ENCODE measurements at regions not wholly inside any gene's neighbourhood (a gene's known extent, or its start where the extent isn't known, plus 50 kb on each side); places are given as distances from the start of the nearest gene placed in this dataset.

- WGBS, 2 donors = 61 to 76% methylated on average over 4 of the region's 4 CpGs
- no peak for ATAC-seq (ENCODE audit: low FRiP score in 2 of 2)
- H3K4me3 ChIP-seq = no peak overlapping the region
- H3K27me3 ChIP-seq = no peaks in the 10 kb centered on the region
- H3K4me1 ChIP-seq = no peaks in the 10 kb centered on the region
- DNase-seq = no peak
- TF ChIP-seq CTCF (IDR thresholded peaks at IDR 0.05) (no peak), POLR2AphosphoS5 (IDR thresholded peaks at IDR 0.05) (no peak), EP300 (IDR thresholded peaks at IDR 0.05) (no peak), POLR2A (IDR thresholded peaks at IDR 0.05) (no peak)
- H3K9me3 ChIP-seq = peaks cover 0 to 14% (median 3%) of the 10 kb centered on the region in 4 donors
- H3K27ac ChIP-seq = no peak overlapping the region
- no peaks in the 10 kb centered on the region for H3K36me3 ChIP-seq
Measured at GRCh38 chr5:54927097-54927746, 58.2 kb downstream of the ESM1 start.

- Histone ChIP-seq H3K4me1 (no peaks in the 10 kb centered on the region), H3K27me3 (no peaks in the 10 kb centered on the region), H3K4me3 (no peak overlapping the region), H3K36me3 (no peaks in the 10 kb centered on the region), H3K27ac (no peak overlapping the region), H3K9me3 (peaks cover 0 to 14% (median 3%) of the 10 kb centered on the region in 4 donors)
- no peak for TF ChIP-seq CTCF (IDR thresholded peaks at IDR 0.05)
- TF ChIP-seq EP300 (IDR thresholded peaks at IDR 0.05) = no peak
- TF ChIP-seq POLR2A (IDR thresholded peaks at IDR 0.05) = no peak
- no peak for TF ChIP-seq POLR2AphosphoS5 (IDR thresholded peaks at IDR 0.05)
- DNase-seq (no peak), ATAC-seq (ENCODE audit: low FRiP score in 2 of 2) (no peak)
Measured at GRCh38 chr5:54924487-54924886, 60.9 kb downstream of the ESM1 start.

GRCh38 chr5:54917323-54917722 is 68.1 kb downstream of the ESM1 start:
- TF ChIP-seq POLR2AphosphoS5 (IDR thresholded peaks at IDR 0.05) = no peak
- no peak for TF ChIP-seq CTCF (IDR thresholded peaks at IDR 0.05)
- no peak for TF ChIP-seq EP300 (IDR thresholded peaks at IDR 0.05)
- TF ChIP-seq POLR2A (IDR thresholded peaks at IDR 0.05) = no peak
- no peak for DNase-seq
- H3K36me3 ChIP-seq = no peaks in the 10 kb centered on the region
- ATAC-seq (ENCODE audit: low FRiP score in 2 of 2) = no peak
- H3K9me3 ChIP-seq = no peaks in the 10 kb centered on the region
- no peak overlapping the region for H3K4me3 ChIP-seq
- no peaks in the 10 kb centered on the region for H3K4me1 ChIP-seq
- H3K27ac ChIP-seq = no peak overlapping the region
- H3K27me3 ChIP-seq = no peaks in the 10 kb centered on the region

GRCh38 chr5:54915466-54916027 is 69.8 kb downstream of the ESM1 start:
- no peak for DNase-seq
- Histone ChIP-seq H3K9me3 (no peaks in the 10 kb centered on the region), H3K4me1 (no peaks in the 10 kb centered on the region), H3K36me3 (no peaks in the 10 kb centered on the region), H3K27ac (no peak overlapping the region), H3K27me3 (no peaks in the 10 kb centered on the region), H3K4me3 (no peak overlapping the region)
- no peak for TF ChIP-seq CTCF (IDR thresholded peaks at IDR 0.05)
- no peak for TF ChIP-seq EP300 (IDR thresholded peaks at IDR 0.05)
- no peak for TF ChIP-seq POLR2A (IDR thresholded peaks at IDR 0.05)
- no peak for TF ChIP-seq POLR2AphosphoS5 (IDR thresholded peaks at IDR 0.05)
- no peak for ATAC-seq (ENCODE audit: low FRiP score in 2 of 2)
- 49 to 59% methylated on average over 3 of the region's 3 CpGs for WGBS, 2 donors

GRCh38 chr5:54912021-54912420 is 73.4 kb downstream of the ESM1 start:
- no peak for ATAC-seq (ENCODE audit: low FRiP score in 2 of 2)

More at GRCh38 chr5:54912021-54912420, 73.4 kb downstream of the ESM1 start:
- 83 to 91% methylated on average over 1 of the region's 1 CpG for WGBS, 2 donors
- H3K4me1 ChIP-seq = no peaks in the 10 kb centered on the region
- TF ChIP-seq POLR2A (IDR thresholded peaks at IDR 0.05) = no peak
- no peak for TF ChIP-seq POLR2AphosphoS5 (IDR thresholded peaks at IDR 0.05)
- TF ChIP-seq EP300 (IDR thresholded peaks at IDR 0.05) = no peak
- TF ChIP-seq CTCF (IDR thresholded peaks at IDR 0.05) = no peak
- no peak overlapping the region for H3K4me3 ChIP-seq
- no peaks in the 10 kb centered on the region for H3K9me3 ChIP-seq
- no peaks in the 10 kb centered on the region for H3K36me3 ChIP-seq
- H3K27me3 ChIP-seq = no peaks in the 10 kb centered on the region
- H3K27ac ChIP-seq = no peak overlapping the region
- no peak for DNase-seq
